Neural cell (in vitro differentiated cells): ENCODE measurements at regions not wholly inside any gene's neighbourhood (a gene's known extent, or its start where the extent isn't known, plus 50 kb on each side); places are given as distances from the start of the nearest gene placed in this dataset.

Source experiments
- H2AFZ ChIP-seq: fragments of 200-600, 300-800 bp; sonication (generic), shearing (Covaris generic); 2 replicates; pipeline ENCODE4 v1.6.0; 2014; ENCODE audit warnings: low read depth, mild to moderate bottlenecking, antibody characterized with exemption, low read length, moderate library complexity
- H3F3A ChIP-seq: fragments of 200-600 bp; shearing (Covaris generic); 2 replicates; pipeline ENCODE4 v1.6.1; 2016; ENCODE audit warnings: mild to moderate bottlenecking, moderate library complexity, mixed read lengths, antibody characterized with exemption, low read length; ENCODE audit not compliant: insufficient read depth, poor library complexity, severe bottlenecking
- H3K27ac ChIP-seq: fragments of 200-600, 300-800 bp; sonication (generic), shearing (Covaris generic); 2 replicates; pipeline ENCODE4 v1.5.1; 2014; ENCODE audit warnings: mild to moderate bottlenecking, low read length, moderate library complexity
- H3K27me3 ChIP-seq: fragments of 300-800, 200-600 bp; sonication (generic), shearing (Covaris generic); 2 replicates; pipeline ENCODE4 v1.6.0; 2014; ENCODE audit warnings: mild to moderate bottlenecking, low read depth, low read length, moderate library complexity; ENCODE audit not compliant: insufficient read depth
- H3K36me3 ChIP-seq: fragments of 300-800, 200-600 bp; sonication (generic), shearing (Covaris generic); 2 replicates; pipeline ENCODE4 v1.5.1; 2014; ENCODE audit warnings: mild to moderate bottlenecking, antibody characterized with exemption, low read length, moderate library complexity; ENCODE audit not compliant: insufficient read depth
- H3K4me2 ChIP-seq: fragments of 300-800, 200-600 bp; sonication (generic), shearing (Covaris generic); 2 replicates; pipeline ENCODE4 v1.6.0; 2014; ENCODE audit warnings: mild to moderate bottlenecking, low read length
- H3K4me3 ChIP-seq: fragments of 300-800, 200-600 bp; sonication (generic), shearing (Covaris generic); 2 replicates; pipeline ENCODE4 v1.5.1; 2014; ENCODE audit warnings: mild to moderate bottlenecking, low read length, moderate library complexity
- H3K79me2 ChIP-seq: fragments of 200-600 bp; shearing (Covaris generic); replicated peaks from 2 replicates; pipeline ENCODE4 v1.6.0; 2014; ENCODE audit warnings: mild to moderate bottlenecking, low read length, moderate library complexity; ENCODE audit not compliant: insufficient read depth
- H3K9ac ChIP-seq: fragments of 300-800, 200-600 bp; sonication (generic), shearing (Covaris generic); 2 replicates; pipeline ENCODE4 v1.6.1; 2016; ENCODE audit warnings: mild to moderate bottlenecking, low read length, mixed read lengths
- H3K9me2 ChIP-seq: fragments of 200-600 bp; shearing (Covaris generic); 2 replicates; pipeline ENCODE4 v1.6.1; 2016; ENCODE audit warnings: mild to moderate bottlenecking, low read length, mixed read lengths; ENCODE audit not compliant: insufficient read depth
- H3K9me3 ChIP-seq: fragments of 200-600, 300-800 bp; sonication (generic), shearing (Covaris generic); 2 replicates; pipeline ENCODE4 v1.6.1; 2016; ENCODE audit warnings: mild to moderate bottlenecking, mixed run types, low read length, moderate library complexity, mixed read lengths
- H4K20me1 ChIP-seq: fragments of 200-600 bp; shearing (Covaris generic); 2 replicates; pipeline ENCODE4 v1.6.1; 2016; ENCODE audit warnings: mild to moderate bottlenecking, mixed run types; ENCODE audit not compliant: insufficient read depth
- CTCF ChIP-seq: fragments of 450-650 bp; IDR thresholded peaks from 2 replicates; pipeline ENCODE4 v1.5.1; 2014; ENCODE audit warnings: antibody characterized with exemption, mild to moderate bottlenecking, moderate library complexity; ENCODE audit not compliant: poor library complexity, severe bottlenecking
- EP300 ChIP-seq: fragments of 450-650 bp; conservative IDR thresholded peaks from 2 replicates; pipeline ENCODE4 v1.6.1; 2014; ENCODE audit warnings: antibody characterized with exemption, mild to moderate bottlenecking, moderate library complexity; ENCODE audit not compliant: poor library complexity, severe bottlenecking
- EZH2 ChIP-seq: fragments of 200-600, 300-800 bp; shearing (Covaris generic), sonication (generic); IDR thresholded peaks from 2 replicates; pipeline ENCODE4 v1.6.1; 2014; ENCODE audit warnings: antibody characterized with exemption, low read length, borderline replicate concordance, mild to moderate bottlenecking; ENCODE audit not compliant: insufficient read depth, poor library complexity, severe bottlenecking
- MXI1 ChIP-seq: fragments of 450-650 bp; conservative IDR thresholded peaks from 2 replicates; pipeline ENCODE4 v1.6.1; 2014; ENCODE audit warnings: antibody characterized with exemption, mild to moderate bottlenecking; ENCODE audit not compliant: poor library complexity, severe bottlenecking
- POLR2AphosphoS5 ChIP-seq: IDR thresholded peaks from 2 replicates; pipeline ENCODE4 v1.6.1; 2012
- RAD21 ChIP-seq: fragments of 450-650 bp; conservative IDR thresholded peaks from 2 replicates; pipeline ENCODE4 v1.6.1; 2014; ENCODE audit warnings: antibody characterized with exemption, mild to moderate bottlenecking, moderate library complexity
- REST ChIP-seq: IDR thresholded peaks from 2 replicates; pipeline ENCODE4 v1.6.1; 2012; ENCODE audit warnings: borderline replicate concordance
- SMC3 ChIP-seq: fragments of 450-650 bp; conservative IDR thresholded peaks from 2 replicates; pipeline ENCODE4 v1.6.1; 2014; ENCODE audit warnings: antibody characterized with exemption, mild to moderate bottlenecking, moderate library complexity; ENCODE audit not compliant: poor library complexity
- TAF1 ChIP-seq: IDR thresholded peaks from 2 replicates; pipeline ENCODE4 v1.6.1; 2012; ENCODE audit warnings: low read depth

- Histone ChIP-seq H3K27me3 (no peaks in the 10 kb centered on the region), H3K4me2 (no peak overlapping the region), H3F3A (no peaks in the 10 kb centered on the region), H3K79me2 (no peaks in the 10 kb centered on the region), H2AFZ (no peak overlapping the region), H3K4me3 (no peak overlapping the region), H3K9me2 (no peaks in the 10 kb centered on the region), H4K20me1 (no peaks in the 10 kb centered on the region), H3K27ac (no peak overlapping the region), H3K9me3 (no peaks in the 10 kb centered on the region), H3K36me3 (no peaks in the 10 kb centered on the region), H3K9ac (no peak overlapping the region)
- no peak for TF ChIP-seq REST
- no peak for TF ChIP-seq MXI1
- TF ChIP-seq EZH2 = no peak
- TF ChIP-seq POLR2AphosphoS5 = no peak
- TF ChIP-seq SMC3 = no peak
- no peak for TF ChIP-seq RAD21
- TF ChIP-seq EP300 = no peak
- TF ChIP-seq CTCF = no peak
- no peak for TF ChIP-seq TAF1
Observed at GRCh38 chr2:117702098-117702497, 112.4 kb upstream of the DDX18 start.

GRCh38 chr2:117703858-117704257, 110.6 kb upstream of the DDX18 start:
- H3K4me3 ChIP-seq = no peak overlapping the region
- H4K20me1 ChIP-seq = no peaks in the 10 kb centered on the region
- no peaks in the 10 kb centered on the region for H3K79me2 ChIP-seq
- no peak overlapping the region for H3K4me2 ChIP-seq
- no peak for TF ChIP-seq POLR2AphosphoS5
- TF ChIP-seq CTCF = peak; percentile 41
- TF ChIP-seq SMC3 = peak; percentile 24
- TF ChIP-seq RAD21 = peak; percentile 42
- H3K9me3 ChIP-seq = no peaks in the 10 kb centered on the region
- H3K9me2 ChIP-seq = no peaks in the 10 kb centered on the region
- H3K9ac ChIP-seq = no peak overlapping the region
- H3K36me3 ChIP-seq = no peaks in the 10 kb centered on the region
- H3K27ac ChIP-seq = no peak overlapping the region
- no peaks in the 10 kb centered on the region for H3K27me3 ChIP-seq
- no peaks in the 10 kb centered on the region for H3F3A ChIP-seq
- H2AFZ ChIP-seq = no peak overlapping the region
